GM23338 (cell line): ENCODE measurements at regions not wholly inside any gene's neighbourhood (a gene's known extent, or its start where the extent isn't known, plus 50 kb on each side); places are given as distances from the start of the nearest gene placed in this dataset.
A peak's percentile ranks its signal among the peaks of the same experiment; 100 is the strongest.

Experiments used
- ATAC-seq: fragments of 200-7000 bp; cut with Tn5 transposase; 3 replicates; pipeline ENCODE4 v1.9.1; 2020
- DNase-seq: peaks from one replicate; pipeline ENCODE4 v3.0.0-alpha.2; 2015; ENCODE audit warnings: low spot score
- H2AFZ ChIP-seq: fragments of 200-600 bp; sonication (generic); 2 replicates; pipeline ENCODE4 v1.8.0; 2016; ENCODE audit warnings: antibody characterized with exemption, mild to moderate bottlenecking, moderate library complexity
- H3F3A ChIP-seq: fragments of 200-600 bp; sonication (generic); replicated peaks from 2 replicates; pipeline ENCODE4 v1.8.0; 2017; ENCODE audit warnings: antibody characterized with exemption, mixed run types, low read depth
- H3K27ac ChIP-seq: fragments of 200-600 bp; sonication (generic); 2 replicates; pipeline ENCODE4 v1.6.1; 2016; ENCODE audit warnings: low read depth
- H3K27me3 ChIP-seq: fragments of 200-600 bp; sonication (generic); 2 replicates; pipeline ENCODE4 v1.8.0; 2016; ENCODE audit warnings: mild to moderate bottlenecking, mixed run types, moderate library complexity; ENCODE audit not compliant: insufficient read depth
- H3K36me3 ChIP-seq: fragments of 200-600 bp; sonication (generic); 2 replicates; pipeline ENCODE4 v1.8.0; 2016; ENCODE audit warnings: mild to moderate bottlenecking; ENCODE audit not compliant: insufficient read depth
- H3K4me1 ChIP-seq: fragments of 200-600 bp; sonication (generic); 2 replicates; pipeline ENCODE4 v1.8.0; 2016; ENCODE audit warnings: mild to moderate bottlenecking, moderate library complexity; ENCODE audit not compliant: insufficient read depth
- H3K4me2 ChIP-seq: fragments of 200-600 bp; sonication (generic); 2 replicates; pipeline ENCODE4 v1.7.1; 2017; ENCODE audit warnings: mixed run types
- H3K4me3 ChIP-seq: fragments of 200-600 bp; sonication (generic); 2 replicates; pipeline ENCODE4 v1.6.1; 2016; ENCODE audit warnings: mixed run types
- H3K79me2 ChIP-seq: fragments of 200-600 bp; sonication (generic); replicated peaks from 2 replicates; pipeline ENCODE4 v1.8.0; 2017; ENCODE audit warnings: mild to moderate bottlenecking; ENCODE audit not compliant: insufficient read depth
- H3K9me2 ChIP-seq: fragments of 200-600 bp; sonication (generic); 2 replicates; pipeline ENCODE4 v1.8.0; 2017; ENCODE audit not compliant: insufficient read depth
- H4K20me1 ChIP-seq: fragments of 200-600 bp; sonication (generic); replicated peaks from 2 replicates; pipeline ENCODE4 v1.8.0; 2017; ENCODE audit warnings: mild to moderate bottlenecking; ENCODE audit not compliant: insufficient read depth
- H3K27ac Mint-ChIP-seq: 2 replicates; pipeline ENCODE4 v1.8.0; 2020; ENCODE audit warnings: inconsistent platforms, mild to moderate bottlenecking, moderate library complexity, mixed read lengths
- H3K27me3 Mint-ChIP-seq: 3 replicates; pipeline ENCODE4 v1.8.0; 2022; ENCODE audit warnings: low read depth, mild to moderate bottlenecking, moderate library complexity, mixed read lengths, inconsistent platforms; ENCODE audit not compliant: insufficient read depth, poor library complexity
- H3K36me3 Mint-ChIP-seq: 3 replicates; pipeline ENCODE4 v1.8.0; 2021; ENCODE audit warnings: low read depth, mild to moderate bottlenecking, inconsistent platforms, moderate library complexity, mixed read lengths
- H3K4me1 Mint-ChIP-seq: 3 replicates; pipeline ENCODE4 v1.8.0; 2020; ENCODE audit warnings: mild to moderate bottlenecking, inconsistent platforms, mixed read lengths
- H3K4me3 Mint-ChIP-seq: 3 replicates; pipeline ENCODE4 v1.8.0; 2021; ENCODE audit warnings: moderate library complexity, mild to moderate bottlenecking, inconsistent platforms, mixed read lengths
- H3K9me3 Mint-ChIP-seq: 3 replicates; pipeline ENCODE4 v1.8.0; 2020; ENCODE audit warnings: moderate library complexity, mild to moderate bottlenecking, inconsistent platforms, mixed read lengths
- CREB1 ChIP-seq: fragments of 250-450 bp; sonication (Bioruptor Pico); IDR thresholded peaks from 2 replicates; pipeline ENCODE4 v1.5.0; 2020; ENCODE audit warnings: low read depth, mild to moderate bottlenecking, moderate library complexity
- EZH2 ChIP-seq: fragments of 200-600 bp; sonication (generic); IDR thresholded peaks from one replicate; pipeline ENCODE4 v1.8.0; 2017; ENCODE audit warnings: antibody characterized with exemption, mild to moderate bottlenecking, low read depth; ENCODE audit not compliant: unreplicated experiment
- EZH2phosphoT487 ChIP-seq: fragments of 200-600 bp; sonication (generic); IDR thresholded peaks from one replicate; pipeline ENCODE4 v1.8.1; 2018; ENCODE audit warnings: antibody characterized with exemption; ENCODE audit not compliant: unreplicated experiment
- JUNB ChIP-seq: IDR thresholded peaks from one replicate; pipeline ENCODE4 v1.6.1; 2016; ENCODE audit warnings: antibody characterized with exemption; ENCODE audit not compliant: unreplicated experiment
- NANOG ChIP-seq: IDR thresholded peaks from 2 replicates; pipeline ENCODE4 v1.6.1; 2016; ENCODE audit warnings: antibody characterized with exemption, borderline replicate concordance
- POLR2AphosphoS5 ChIP-seq: IDR thresholded peaks from 2 replicates; pipeline ENCODE4 v1.6.1; 2016; ENCODE audit warnings: antibody characterized with exemption, low read depth
- STAT1 ChIP-seq: IDR thresholded peaks from one replicate; pipeline ENCODE4 v1.6.1; 2016; ENCODE audit warnings: antibody characterized with exemption; ENCODE audit not compliant: unreplicated experiment
- ZNF114 ChIP-seq: fragments of 250-450 bp; sonication (Bioruptor Pico); IDR thresholded peaks from 2 replicates; pipeline ENCODE4 v1.5.0; 2020; ENCODE audit warnings: mild to moderate bottlenecking, moderate library complexity
- ZNF331 ChIP-seq: fragments of 250-450 bp; sonication (Bioruptor Pico); IDR thresholded peaks from 2 replicates; pipeline ENCODE4 v1.5.0; 2020; ENCODE audit warnings: low read depth, mild to moderate bottlenecking, moderate library complexity
- TF ChIP-seq, protein P1 (sequence below): IDR thresholded peaks from one replicate; pipeline ENCODE4 v1.6.1; 2018; ENCODE audit warnings: antibody characterized with exemption; ENCODE audit not compliant: unreplicated experiment
- TF ChIP-seq, protein P2 (sequence below): IDR thresholded peaks from 2 replicates; pipeline ENCODE4 v1.6.1; 2016; ENCODE audit warnings: antibody characterized with exemption

DNA sequence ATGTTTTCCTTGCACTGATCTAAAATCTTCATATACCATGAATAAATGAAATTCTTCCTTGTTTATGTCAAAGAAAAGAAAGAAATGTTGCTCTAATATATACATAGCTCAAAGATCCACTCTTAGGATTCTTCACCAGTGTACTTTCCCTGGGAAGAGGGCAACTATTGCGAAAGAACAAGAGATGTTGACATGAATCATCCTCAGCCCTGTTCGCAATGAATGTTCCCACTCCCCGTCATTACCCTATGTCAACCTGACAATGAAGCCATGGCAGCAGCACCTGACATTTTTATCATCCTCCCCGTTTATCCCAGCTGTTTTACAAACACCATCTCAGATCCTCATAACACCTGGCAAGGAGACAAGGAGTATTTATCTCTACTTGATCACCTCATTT lies 409.1 kb upstream of the GRIA1 start:
- Mint-ChIP-seq H3K27ac (no peak overlapping the region), H3K4me1 (peaks cover 6% of the 10 kb centered on the region; the same call in 1 of the 3 replicates), H3K9me3 (peaks cover 4% of the 10 kb centered on the region; the same call in 2 of the 3 replicates), H3K27me3 (no peaks in the 10 kb centered on the region), H3K36me3 (0 out of 3 replicates have a peak, but pooled peaks cover 5% of the 10 kb centered on the region), H3K4me3 (no peak overlapping the region)
- Histone ChIP-seq H4K20me1 (no peaks in the 10 kb centered on the region), H3K36me3 (no peaks in the 10 kb centered on the region), H3F3A (no peaks in the 10 kb centered on the region), H3K4me3 (no peak overlapping the region), H3K27me3 (no peaks in the 10 kb centered on the region), H3K9me2 (peaks cover 15% of the 10 kb centered on the region), H3K27ac (no peak overlapping the region), H3K4me2 (no peak overlapping the region), H2AFZ (no peak overlapping the region), H3K4me1 (0 out of 2 replicates have a peak, but pooled peaks cover 4% of the 10 kb centered on the region), H3K79me2 (no peaks in the 10 kb centered on the region)
- ATAC-seq (no peak), DNase-seq (no peak)
- TF ChIP-seq NANOG = no peak
- no peak for TF ChIP-seq CREB1 (CRISPR knock-in tag)
- TF ChIP-seq EZH2phosphoT487 = no peak
- TF ChIP-seq STAT1 = no peak
- no peak for TF ChIP-seq EZH2
- no peak for TF ChIP-seq JUNB
- no peak for TF ChIP-seq POLR2AphosphoS5
- no peak for TF ChIP-seq ZNF331 (CRISPR knock-in tag)
- no peak for TF ChIP-seq ZNF114 (CRISPR knock-in tag)
- TF ChIP-seq, protein P1, sequence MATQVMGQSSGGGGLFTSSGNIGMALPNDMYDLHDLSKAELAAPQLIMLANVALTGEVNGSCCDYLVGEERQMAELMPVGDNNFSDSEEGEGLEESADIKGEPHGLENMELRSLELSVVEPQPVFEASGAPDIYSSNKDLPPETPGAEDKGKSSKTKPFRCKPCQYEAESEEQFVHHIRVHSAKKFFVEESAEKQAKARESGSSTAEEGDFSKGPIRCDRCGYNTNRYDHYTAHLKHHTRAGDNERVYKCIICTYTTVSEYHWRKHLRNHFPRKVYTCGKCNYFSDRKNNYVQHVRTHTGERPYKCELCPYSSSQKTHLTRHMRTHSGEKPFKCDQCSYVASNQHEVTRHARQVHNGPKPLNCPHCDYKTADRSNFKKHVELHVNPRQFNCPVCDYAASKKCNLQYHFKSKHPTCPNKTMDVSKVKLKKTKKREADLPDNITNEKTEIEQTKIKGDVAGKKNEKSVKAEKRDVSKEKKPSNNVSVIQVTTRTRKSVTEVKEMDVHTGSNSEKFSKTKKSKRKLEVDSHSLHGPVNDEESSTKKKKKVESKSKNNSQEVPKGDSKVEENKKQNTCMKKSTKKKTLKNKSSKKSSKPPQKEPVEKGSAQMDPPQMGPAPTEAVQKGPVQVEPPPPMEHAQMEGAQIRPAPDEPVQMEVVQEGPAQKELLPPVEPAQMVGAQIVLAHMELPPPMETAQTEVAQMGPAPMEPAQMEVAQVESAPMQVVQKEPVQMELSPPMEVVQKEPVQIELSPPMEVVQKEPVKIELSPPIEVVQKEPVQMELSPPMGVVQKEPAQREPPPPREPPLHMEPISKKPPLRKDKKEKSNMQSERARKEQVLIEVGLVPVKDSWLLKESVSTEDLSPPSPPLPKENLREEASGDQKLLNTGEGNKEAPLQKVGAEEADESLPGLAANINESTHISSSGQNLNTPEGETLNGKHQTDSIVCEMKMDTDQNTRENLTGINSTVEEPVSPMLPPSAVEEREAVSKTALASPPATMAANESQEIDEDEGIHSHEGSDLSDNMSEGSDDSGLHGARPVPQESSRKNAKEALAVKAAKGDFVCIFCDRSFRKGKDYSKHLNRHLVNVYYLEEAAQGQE = no peak

DNA sequence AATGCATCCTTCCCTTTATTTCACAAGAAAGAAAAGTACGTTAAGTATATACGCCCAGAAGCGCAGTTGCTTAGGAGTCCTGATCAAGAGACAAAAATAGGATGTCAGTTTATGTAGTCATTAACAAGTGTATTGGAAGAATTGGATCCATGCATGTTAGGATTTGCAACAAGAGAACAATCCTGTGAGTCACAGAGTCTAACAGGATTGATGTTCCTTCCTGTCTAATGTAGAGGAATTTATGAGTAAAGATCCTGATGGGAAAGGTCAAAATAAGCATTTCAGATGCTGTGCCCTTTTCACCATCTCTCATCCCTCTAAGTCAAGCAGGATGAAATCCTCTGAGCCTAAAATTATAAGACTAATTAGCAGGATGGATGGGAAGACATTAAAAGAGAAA lies 406.0 kb upstream of the GRIA1 start:
- no peaks in the 10 kb centered on the region for H3K36me3 Mint-ChIP-seq
- TF ChIP-seq JUNB = no peak
- no peak for TF ChIP-seq ZNF114 (CRISPR knock-in tag)
- no peak for TF ChIP-seq STAT1
- TF ChIP-seq, protein P2, sequence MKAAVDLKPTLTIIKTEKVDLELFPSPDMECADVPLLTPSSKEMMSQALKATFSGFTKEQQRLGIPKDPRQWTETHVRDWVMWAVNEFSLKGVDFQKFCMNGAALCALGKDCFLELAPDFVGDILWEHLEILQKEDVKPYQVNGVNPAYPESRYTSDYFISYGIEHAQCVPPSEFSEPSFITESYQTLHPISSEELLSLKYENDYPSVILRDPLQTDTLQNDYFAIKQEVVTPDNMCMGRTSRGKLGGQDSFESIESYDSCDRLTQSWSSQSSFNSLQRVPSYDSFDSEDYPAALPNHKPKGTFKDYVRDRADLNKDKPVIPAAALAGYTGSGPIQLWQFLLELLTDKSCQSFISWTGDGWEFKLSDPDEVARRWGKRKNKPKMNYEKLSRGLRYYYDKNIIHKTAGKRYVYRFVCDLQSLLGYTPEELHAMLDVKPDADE = no peak
- no peak for TF ChIP-seq EZH2phosphoT487
- TF ChIP-seq EZH2 = no peak
- TF ChIP-seq NANOG = no peak
- no peak for TF ChIP-seq CREB1 (CRISPR knock-in tag)
- TF ChIP-seq, protein P1 = no peak

More for the DNA sequence above, 406.0 kb upstream of the GRIA1 start:
- no peaks in the 10 kb centered on the region for H3K4me1 ChIP-seq
- no peaks in the 10 kb centered on the region; the same call in 2 of the 3 replicates for H3K9me3 Mint-ChIP-seq
- ATAC-seq (no peak), DNase-seq (no peak)
- H3K27ac Mint-ChIP-seq = no peak overlapping the region
- no peaks in the 10 kb centered on the region for H3K4me1 Mint-ChIP-seq
- H3K27ac ChIP-seq = no peak overlapping the region
- no peaks in the 10 kb centered on the region for H3K36me3 ChIP-seq
- H3K27me3 ChIP-seq = no peaks in the 10 kb centered on the region
- no peaks in the 10 kb centered on the region for H3F3A ChIP-seq
- no peaks in the 10 kb centered on the region for H3K27me3 Mint-ChIP-seq
- no peak overlapping the region for H3K4me3 Mint-ChIP-seq
- H3K4me2 ChIP-seq = no peak overlapping the region
- no peaks in the 10 kb centered on the region for H3K79me2 ChIP-seq
- H3K4me3 ChIP-seq = no peak overlapping the region
- no peaks in the 10 kb centered on the region for H4K20me1 ChIP-seq
- H2AFZ ChIP-seq = 0 out of 2 replicates have a peak overlapping the region, but pooled peaks have one; percentile 43
- peaks cover 4% of the 10 kb centered on the region; the same call in 1 of the 2 replicates for H3K9me2 ChIP-seq
